ENCODE measurements at regions not wholly inside any gene's neighbourhood (a gene's known extent, or its start where the extent isn't known, plus 50 kb on each side); places are given as distances from the start of the nearest gene placed in this dataset.
A peak's percentile ranks its signal among the peaks of the same experiment; 100 is the strongest.

- TF ChIP-seq TEAD4 (IDR thresholded peaks at IDR 0.05) (no peak), RAD21 (IDR thresholded peaks at IDR 0.05; ENCODE audit: low read depth) (no peak), MAX (IDR thresholded peaks at IDR 0.05) (no peak), ZBTB7A (IDR thresholded peaks at IDR 0.05; ENCODE audit: low read depth) (no peak), TAF1 (IDR thresholded peaks at IDR 0.05; ENCODE audit: low read depth) (no peak), NFIC (IDR thresholded peaks at IDR 0.05) (no peak), CEBPB (IDR thresholded peaks at IDR 0.05) (no peak), EGR1 (IDR thresholded peaks at IDR 0.05) (no peak), YY1 (IDR thresholded peaks at IDR 0.05; ENCODE audit: low read depth) (no peak), TCF12 (IDR thresholded peaks at IDR 0.05; ENCODE audit: low read depth) (no peak)
Observed at GRCh38 chr14:25394356-25394755, 344.4 kb upstream of the STXBP6 start.

GRCh38 chr14:25389948-25390347 is 340.0 kb upstream of the STXBP6 start:
- TF ChIP-seq YY1 (IDR thresholded peaks at IDR 0.05; ENCODE audit: low read depth) (no peak), RAD21 (IDR thresholded peaks at IDR 0.05; ENCODE audit: low read depth) (no peak)

DNA sequence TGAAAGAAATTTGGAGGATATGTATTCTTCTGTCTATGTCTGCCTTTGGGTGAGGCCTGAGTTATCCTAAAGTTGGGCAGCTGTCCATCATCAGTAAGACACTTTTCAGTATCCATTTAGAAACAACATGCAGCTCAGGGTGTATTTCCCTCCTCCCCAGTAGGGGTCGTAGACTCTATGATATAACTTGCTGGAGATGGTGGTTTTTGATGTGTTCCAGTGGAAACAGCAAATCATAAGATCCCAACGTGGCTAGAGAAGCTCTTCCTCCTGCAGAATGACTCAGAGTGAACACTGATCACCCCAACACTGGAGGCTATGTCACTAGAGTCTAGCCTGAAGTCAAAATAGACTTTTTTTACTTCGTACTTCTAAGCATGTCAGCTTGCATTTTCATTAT is 331.6 kb upstream of the STXBP6 start:
- TF ChIP-seq RAD21 (IDR thresholded peaks at IDR 0.05; ENCODE audit: low read depth) (peak; percentile 12; the same call in 1 of the 2 replicates), REST (IDR thresholded peaks at IDR 0.05; ENCODE audit: low read depth) (no peak)

GRCh38 chr14:25375639-25376038 is 325.7 kb upstream of the STXBP6 start:
- TF ChIP-seq NFIC (IDR thresholded peaks at IDR 0.05) (no peak), REST (IDR thresholded peaks at IDR 0.05; ENCODE audit: low read depth) (no peak)

- TF ChIP-seq CREB1 (IDR thresholded peaks at IDR 0.05; ENCODE audit: low read depth) (no peak), REST (IDR thresholded peaks at IDR 0.05; ENCODE audit: low read depth) (no peak), FOXM1 (IDR thresholded peaks at IDR 0.05; ENCODE audit: borderline replicate concordance, low read depth) (no peak), RAD21 (IDR thresholded peaks at IDR 0.05; ENCODE audit: low read depth) (no peak), EP300 (IDR thresholded peaks at IDR 0.05; ENCODE audit: borderline replicate concordance) (peak; percentile 49; the same call in 1 of the 2 replicates), TAF1 (IDR thresholded peaks at IDR 0.05; ENCODE audit: low read depth) (no peak), CEBPB (IDR thresholded peaks at IDR 0.05) (peak; percentile 79), MAX (IDR thresholded peaks at IDR 0.05) (0 out of 2 replicates have a peak, but pooled peaks have one; percentile 12)
Observed at GRCh38 chr14:25371068-25371467, 321.1 kb upstream of the STXBP6 start.

DNA sequence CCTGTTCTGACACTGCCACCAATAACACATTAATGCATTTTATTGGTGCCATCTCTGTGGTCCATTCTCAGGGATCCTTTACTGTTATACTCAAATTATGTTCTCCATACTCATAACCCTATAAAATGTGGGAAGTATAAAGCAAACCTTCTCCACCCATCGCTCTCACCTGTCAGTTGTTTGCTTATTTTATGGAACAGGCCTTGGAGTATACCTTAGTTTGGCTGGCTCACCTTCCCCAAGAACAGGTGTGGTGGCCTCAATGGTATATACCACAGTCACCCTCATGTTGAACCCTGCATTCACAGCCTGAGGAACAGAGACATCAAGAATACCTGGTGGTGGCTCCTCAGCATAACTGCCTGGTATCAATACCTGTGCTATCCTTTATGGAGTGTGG is 308.4 kb upstream of the STXBP6 start:
- no peak for TF ChIP-seq YY1 (IDR thresholded peaks at IDR 0.05; ENCODE audit: low read depth)
- TF ChIP-seq NFIC (IDR thresholded peaks at IDR 0.05) = no peak
- TF ChIP-seq CREB1 (IDR thresholded peaks at IDR 0.05; ENCODE audit: low read depth) = no peak
- TF ChIP-seq MAX (IDR thresholded peaks at IDR 0.05) = no peak
- TF ChIP-seq FOXM1 (IDR thresholded peaks at IDR 0.05; ENCODE audit: borderline replicate concordance, low read depth) = no peak
- TF ChIP-seq, protein P1, sequence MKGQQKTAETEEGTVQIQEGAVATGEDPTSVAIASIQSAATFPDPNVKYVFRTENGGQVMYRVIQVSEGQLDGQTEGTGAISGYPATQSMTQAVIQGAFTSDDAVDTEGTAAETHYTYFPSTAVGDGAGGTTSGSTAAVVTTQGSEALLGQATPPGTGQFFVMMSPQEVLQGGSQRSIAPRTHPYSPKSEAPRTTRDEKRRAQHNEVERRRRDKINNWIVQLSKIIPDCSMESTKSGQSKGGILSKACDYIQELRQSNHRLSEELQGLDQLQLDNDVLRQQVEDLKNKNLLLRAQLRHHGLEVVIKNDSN (IDR thresholded peaks at IDR 0.05) = no peak
- TF ChIP-seq EP300 (IDR thresholded peaks at IDR 0.05; ENCODE audit: borderline replicate concordance) = no peak
- TF ChIP-seq EGR1 (IDR thresholded peaks at IDR 0.05) = no peak
- no peak for TF ChIP-seq RAD21 (IDR thresholded peaks at IDR 0.05; ENCODE audit: low read depth)
- TF ChIP-seq TAF1 (IDR thresholded peaks at IDR 0.05; ENCODE audit: low read depth) = no peak
- no peak for TF ChIP-seq TCF12 (IDR thresholded peaks at IDR 0.05; ENCODE audit: low read depth)
- TF ChIP-seq ZBTB7A (IDR thresholded peaks at IDR 0.05; ENCODE audit: low read depth) = no peak
- TF ChIP-seq REST (IDR thresholded peaks at IDR 0.05; ENCODE audit: low read depth) = no peak
- no peak for TF ChIP-seq TEAD4 (IDR thresholded peaks at IDR 0.05)
- no peak for TF ChIP-seq CEBPB (IDR thresholded peaks at IDR 0.05)
